Prostate gland (tissue), 2 donors: ENCODE measurements at regions not wholly inside any gene's neighbourhood (a gene's known extent, or its start where the extent isn't known, plus 50 kb on each side); places are given as distances from the start of the nearest gene placed in this dataset.

Experiments used
- POLR2A ChIP-seq: fragments of 450-650 bp; IDR thresholded peaks from one replicate; pipeline ENCODE4 v1.6.1; 2016; ENCODE audit warnings: antibody characterized with exemption, mild to moderate bottlenecking
- POLR2AphosphoS5 ChIP-seq: sonication (generic); formaldehyde crosslinking; IDR thresholded peaks from one replicate; pipeline ENCODE4 v1.6.1; 2017; ENCODE audit warnings: antibody characterized with exemption
- TF ChIP-seq, protein P1 (sequence below), 4 experiments: fragments of 200-600 bp in 2 of 4; fragments of 450-650 bp in 2 of 4; sonication (generic) in 2 of 4; IDR thresholded peaks; 1 replicate in 3 of 4; 2 replicates in 1 of 4; pipeline ENCODE4 v1.5.1; 2016 to 2019; ENCODE audit warnings: antibody characterized with exemption in 4 of 4, mild to moderate bottlenecking in 2 of 4, moderate library complexity in 2 of 4

DNA sequence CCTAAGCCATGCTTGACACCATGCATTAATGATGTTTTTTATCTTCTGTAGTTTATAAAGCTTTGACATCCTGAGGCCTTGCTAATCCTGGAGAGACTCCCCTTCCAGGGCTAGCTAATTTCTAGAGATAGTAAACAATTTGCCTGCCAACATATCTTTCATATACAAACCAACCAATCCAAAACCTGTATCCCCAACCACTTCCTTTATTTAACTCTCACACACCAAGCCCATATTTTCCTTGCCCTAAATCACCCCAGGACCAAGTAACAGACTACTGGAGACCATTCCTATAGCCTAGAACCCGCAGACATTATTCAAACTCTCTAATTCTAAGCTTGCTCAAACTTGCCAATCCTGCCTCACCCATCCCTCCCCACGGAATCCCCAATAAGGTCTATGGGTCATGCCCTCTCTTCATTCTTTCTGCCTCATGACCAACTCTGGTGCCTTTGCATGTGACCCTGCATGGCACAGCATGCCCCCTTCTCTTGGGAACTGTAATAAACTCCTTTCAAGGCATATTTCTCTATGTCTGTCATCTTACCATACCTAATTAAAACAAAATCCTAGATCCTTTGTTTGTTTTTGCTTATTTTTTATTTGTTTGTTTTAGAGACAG lies 116.6 kb upstream of the CACUL1 start:
- TF ChIP-seq POLR2A (no peak), POLR2AphosphoS5 (no peak)
- TF ChIP-seq, protein P1, sequence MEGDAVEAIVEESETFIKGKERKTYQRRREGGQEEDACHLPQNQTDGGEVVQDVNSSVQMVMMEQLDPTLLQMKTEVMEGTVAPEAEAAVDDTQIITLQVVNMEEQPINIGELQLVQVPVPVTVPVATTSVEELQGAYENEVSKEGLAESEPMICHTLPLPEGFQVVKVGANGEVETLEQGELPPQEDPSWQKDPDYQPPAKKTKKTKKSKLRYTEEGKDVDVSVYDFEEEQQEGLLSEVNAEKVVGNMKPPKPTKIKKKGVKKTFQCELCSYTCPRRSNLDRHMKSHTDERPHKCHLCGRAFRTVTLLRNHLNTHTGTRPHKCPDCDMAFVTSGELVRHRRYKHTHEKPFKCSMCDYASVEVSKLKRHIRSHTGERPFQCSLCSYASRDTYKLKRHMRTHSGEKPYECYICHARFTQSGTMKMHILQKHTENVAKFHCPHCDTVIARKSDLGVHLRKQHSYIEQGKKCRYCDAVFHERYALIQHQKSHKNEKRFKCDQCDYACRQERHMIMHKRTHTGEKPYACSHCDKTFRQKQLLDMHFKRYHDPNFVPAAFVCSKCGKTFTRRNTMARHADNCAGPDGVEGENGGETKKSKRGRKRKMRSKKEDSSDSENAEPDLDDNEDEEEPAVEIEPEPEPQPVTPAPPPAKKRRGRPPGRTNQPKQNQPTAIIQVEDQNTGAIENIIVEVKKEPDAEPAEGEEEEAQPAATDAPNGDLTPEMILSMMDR (IDR thresholded peaks at IDR 0.05), result no peak
